SK-N-DZ (cell line): ENCODE measurements at regions not wholly inside any gene's neighbourhood (a gene's known extent, or its start where the extent isn't known, plus 50 kb on each side); places are given as distances from the start of the nearest gene placed in this dataset.
"Not testable (repeated sequence)": the region's sequence is repeated elsewhere in the genome, so short reads cannot be mapped to it uniquely, and the experiment has no call there.

Experiments
- DNase-seq: peaks from one replicate; pipeline ENCODE4 v3.0.0-alpha.2; 2015; ENCODE audit warnings: low spot score

DNA sequence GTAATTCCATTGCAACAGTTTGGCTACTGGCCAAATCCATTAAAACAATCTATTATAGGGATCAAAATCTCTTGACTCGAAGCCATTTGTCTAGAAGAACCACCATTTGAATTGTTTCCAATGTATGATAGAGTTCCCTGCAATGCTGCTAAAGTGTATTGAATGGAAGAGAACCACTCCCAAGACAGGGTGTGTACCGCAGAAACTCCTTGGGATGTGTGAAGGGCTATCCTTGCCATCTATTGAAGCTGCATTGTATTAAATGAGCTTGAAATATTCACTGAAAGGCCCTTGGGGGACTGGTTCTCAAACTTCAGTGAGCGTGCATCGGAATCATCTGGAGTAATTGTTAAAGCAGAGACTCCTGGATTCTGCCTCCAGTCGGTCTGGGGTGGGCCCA, 260.4 kb upstream of the MEIS1 start:
- no peak for DNase-seq

GRCh38 chr2:66173645-66174044, 261.3 kb upstream of the MEIS1 start:
- DNase-seq = peak; percentile 16

DNA sequence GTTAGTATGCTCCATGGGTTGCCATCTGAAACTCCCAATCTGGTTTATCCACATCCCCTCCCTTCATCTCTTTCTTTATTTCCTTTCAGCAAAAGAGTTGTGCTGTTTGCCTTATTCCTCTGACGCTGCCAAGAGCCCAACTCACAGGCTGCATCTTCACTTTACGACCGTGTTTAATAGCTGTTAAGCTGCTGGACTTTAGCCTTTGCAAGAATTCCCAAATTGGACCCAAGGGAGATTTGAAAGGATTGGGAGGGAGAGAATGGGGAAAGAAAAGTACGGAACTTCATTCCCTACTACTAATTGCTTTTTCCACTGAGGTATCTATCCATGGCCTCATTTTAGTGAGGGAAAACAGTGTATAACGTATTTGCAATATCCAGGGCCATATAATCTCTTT, 263.4 kb upstream of the MEIS1 start:
- no peak for DNase-seq

- DNase-seq = no peak
Observed at GRCh38 chr2:66170744-66171330, 264.1 kb upstream of the MEIS1 start.

DNA sequence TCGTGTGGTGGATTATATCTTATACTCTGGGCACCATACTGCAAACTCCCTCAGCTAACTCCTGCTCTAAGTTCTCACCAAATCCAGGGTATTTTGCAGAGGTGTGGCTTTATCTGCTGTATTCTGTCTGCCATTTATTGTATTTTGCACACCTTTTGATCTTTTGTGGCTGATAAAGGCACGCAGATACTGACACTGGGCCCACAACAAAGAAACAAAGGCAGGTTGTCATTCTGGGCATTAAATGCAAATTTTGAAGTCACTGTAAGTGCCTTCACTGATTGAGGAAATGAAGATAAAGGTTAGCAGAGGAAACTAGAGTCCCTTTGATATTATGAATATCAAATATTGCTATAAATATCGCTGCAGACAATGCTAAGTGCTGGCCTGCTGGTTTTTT, 265.8 kb upstream of the MEIS1 start:
- no peak for DNase-seq

DNA sequence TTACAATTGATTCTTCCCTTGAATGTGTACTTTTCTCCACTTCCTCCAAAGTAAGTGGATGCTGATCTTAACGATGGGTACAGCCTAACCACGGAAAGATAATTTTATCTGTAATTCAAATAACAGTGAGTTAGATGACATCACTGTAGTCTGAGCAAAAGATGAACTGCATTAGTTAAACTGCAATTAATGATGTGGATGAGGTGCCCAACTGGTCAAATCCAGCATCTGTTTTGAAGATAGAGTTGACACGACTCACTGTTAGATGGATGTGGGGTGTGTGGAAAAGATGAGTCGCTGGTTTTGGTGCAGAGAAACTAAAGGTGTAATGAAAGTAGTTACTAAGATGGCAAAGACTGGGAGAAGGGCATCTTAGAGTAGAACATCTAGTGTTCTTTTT, 270.5 kb upstream of the MEIS1 start:
- DNase-seq = no peak

GRCh38 chr2:66156171-66156570, 278.8 kb upstream of the MEIS1 start:
- DNase-seq = no peak

GRCh38 chr2:66153941-66154340, 281.0 kb upstream of the MEIS1 start:
- no peak for DNase-seq

- DNase-seq = no peak
Observed at GRCh38 chr2:66145490-66145889, 289.4 kb upstream of the MEIS1 start.

- DNase-seq = not testable (repeated sequence)
Observed at GRCh38 chr2:66144324-66144723, 290.6 kb upstream of the MEIS1 start.

DNA sequence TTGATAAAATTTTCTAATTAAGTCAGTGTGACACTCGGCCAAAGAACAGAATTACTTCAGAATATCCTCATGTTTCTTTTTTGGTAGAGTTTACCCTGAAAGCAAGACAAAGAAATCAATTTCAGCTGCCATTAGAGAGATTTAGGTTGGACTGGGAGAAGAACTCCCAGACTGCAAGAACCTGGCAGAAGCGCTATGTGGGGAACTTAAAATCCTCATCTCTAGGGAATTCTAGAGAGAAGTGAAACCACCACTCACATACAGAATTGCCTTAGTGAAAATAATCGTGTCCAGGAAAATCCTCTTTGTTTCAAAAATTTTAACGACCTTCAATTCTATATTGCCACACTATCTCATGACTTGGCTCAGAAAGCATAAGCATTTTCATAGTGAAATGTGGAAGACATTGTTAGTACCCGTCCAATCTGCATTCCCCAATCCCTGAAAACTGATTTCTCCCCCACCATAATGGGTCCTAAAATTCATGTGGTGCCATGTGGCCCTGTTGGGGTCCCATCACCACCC, 297.3 kb upstream of the MEIS1 start:
- DNase-seq = no peak

- DNase-seq = no peak
Observed at GRCh38 chr2:66134138-66134701, 300.7 kb upstream of the MEIS1 start.

GRCh38 chr2:66127656-66128055, 307.3 kb upstream of the MEIS1 start:
- no peak for DNase-seq

DNA sequence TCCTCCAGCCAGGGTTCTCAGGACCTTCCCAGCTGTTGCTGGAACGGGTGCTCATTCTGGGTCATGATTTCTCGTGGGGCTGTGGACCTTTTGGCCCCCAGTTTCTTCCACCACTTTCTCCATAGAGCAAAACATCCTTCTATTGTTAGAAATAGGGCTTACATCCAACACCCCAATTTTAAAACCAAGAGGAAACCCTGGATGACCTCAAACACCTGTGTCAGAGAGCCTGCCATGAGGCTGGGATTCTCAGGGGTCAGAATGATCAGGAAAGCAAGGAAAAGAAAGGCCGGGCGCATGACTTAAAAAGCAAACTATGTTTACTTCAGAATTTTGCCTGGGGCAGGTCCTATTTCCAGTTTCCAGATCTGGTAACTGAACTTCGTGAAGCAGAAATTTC, 307.9 kb upstream of the MEIS1 start:
- DNase-seq = no peak

- DNase-seq = no peak
Observed at GRCh38 chr2:66125951-66126350, 309.0 kb upstream of the MEIS1 start.

DNA sequence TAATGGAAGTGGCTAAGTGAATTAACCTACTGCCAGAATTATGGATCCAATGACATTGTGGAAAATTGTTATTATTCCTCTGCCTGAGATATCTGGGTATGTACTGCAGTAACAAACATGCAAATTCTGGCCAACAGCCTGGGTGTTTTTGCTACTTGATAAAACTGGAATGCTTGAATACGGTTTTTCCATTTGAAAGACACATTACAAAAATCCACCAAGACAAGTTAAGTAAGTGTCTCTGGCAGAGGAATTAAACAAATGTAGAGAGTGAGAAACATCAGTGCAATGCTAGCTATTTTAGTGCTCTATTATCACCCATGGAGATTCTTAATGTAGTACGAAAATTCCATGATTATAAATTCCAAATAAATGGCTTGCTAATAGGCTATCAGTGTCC, 312.4 kb upstream of the MEIS1 start:
- no peak for DNase-seq

GRCh38 chr2:66121946-66122345, 313.0 kb upstream of the MEIS1 start:
- DNase-seq = no peak

- DNase-seq = no peak
Observed at GRCh38 chr2:66113988-66114625, 320.8 kb upstream of the MEIS1 start.

- DNase-seq = no peak
Observed at GRCh38 chr2:66111706-66112105, 323.2 kb upstream of the MEIS1 start.

DNA sequence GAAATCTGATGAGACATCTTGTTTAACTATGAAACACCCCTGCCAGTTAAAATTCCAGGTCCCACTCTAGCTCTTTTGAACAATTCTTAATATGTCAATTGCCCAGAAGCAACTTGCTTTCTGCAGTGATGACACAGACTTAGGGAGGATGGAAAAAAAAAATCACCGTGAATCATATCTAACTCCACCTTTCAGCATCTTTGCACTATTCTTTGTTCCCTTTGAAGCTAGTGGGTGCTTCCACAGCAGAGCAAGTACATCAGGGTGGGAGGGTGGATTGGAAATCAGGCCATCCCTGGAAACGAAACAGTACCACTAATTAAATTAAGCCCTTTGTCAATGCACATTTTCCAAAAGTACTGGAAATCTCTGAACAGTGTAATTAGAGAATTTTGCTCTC, 324.3 kb upstream of the MEIS1 start:
- no peak for DNase-seq

- DNase-seq = no peak
Observed at GRCh38 chr2:66110086-66110485, 324.8 kb upstream of the MEIS1 start.

DNA sequence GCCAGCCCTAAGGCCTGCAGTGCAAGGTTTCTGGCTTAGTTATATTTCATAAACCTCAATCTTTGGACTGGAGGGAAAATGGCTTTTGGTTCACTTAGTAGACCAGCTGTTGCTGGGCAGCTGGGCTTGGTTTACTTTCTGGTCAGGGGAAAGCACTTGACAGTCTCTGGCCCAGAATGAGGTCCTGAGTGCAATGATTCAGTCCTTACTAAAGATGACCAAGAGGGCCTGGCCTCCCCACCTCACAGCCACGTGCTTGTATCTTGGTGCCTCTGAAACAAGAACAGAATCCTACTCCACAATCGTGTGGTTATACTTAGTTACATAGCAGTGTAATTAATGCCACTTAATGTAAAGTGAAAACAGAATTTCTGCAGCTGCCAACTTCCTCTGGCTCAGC, 325.5 kb upstream of the MEIS1 start:
- no peak for DNase-seq

DNA sequence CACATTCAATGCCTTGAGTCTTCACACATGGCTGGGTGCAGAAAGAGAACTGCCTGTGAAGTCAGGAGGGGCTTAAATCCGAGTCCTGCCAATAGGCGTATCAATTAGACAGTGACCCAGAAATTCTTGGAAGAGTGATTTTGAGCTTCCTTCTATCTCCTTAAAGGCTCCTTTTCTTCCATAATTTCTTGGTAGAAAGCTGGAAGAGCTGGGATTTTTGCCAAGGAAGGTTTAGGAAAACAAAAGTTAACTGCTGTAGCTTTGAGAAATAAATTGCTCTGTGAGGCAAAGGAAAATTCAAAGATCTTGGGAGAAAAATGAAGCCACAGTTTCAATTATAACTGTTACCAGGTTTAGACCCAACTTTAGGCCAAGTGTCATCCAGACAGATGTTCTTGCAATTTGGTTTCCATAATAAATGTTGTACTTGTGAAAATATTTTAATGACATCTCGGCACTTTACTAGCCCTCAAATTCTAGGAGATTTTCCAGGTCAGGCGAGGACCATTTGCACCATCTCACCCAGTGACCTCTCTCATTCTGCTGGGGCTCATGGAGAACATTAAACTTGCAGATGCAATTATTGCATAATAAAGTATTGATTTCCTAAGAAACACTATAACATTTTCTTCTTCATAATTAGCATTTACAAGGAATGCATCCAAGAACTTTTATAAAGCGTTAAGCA, 329.7 kb upstream of the MEIS1 start:
- no peak for DNase-seq
